H9 (cell line): ENCODE measurements at regions not wholly inside any gene's neighbourhood (a gene's known extent, or its start where the extent isn't known, plus 50 kb on each side); places are given as distances from the start of the nearest gene placed in this dataset.

Source experiments
- DNase-seq: peaks from one replicate; pipeline ENCODE4 v3.0.0-alpha.2; 2017
- H2AFZ ChIP-seq: one replicate; pipeline ENCODE4 v1.6.1; 2013; ENCODE audit warnings: mild to moderate bottlenecking, low read length, control low read depth, moderate library complexity
- H2AK5ac ChIP-seq: 2 replicates; pipeline ENCODE4 v1.6.1; 2013; ENCODE audit warnings: low read length, control low read depth, mixed read lengths; ENCODE audit not compliant: insufficient read length
- H2BK120ac ChIP-seq: one replicate; pipeline ENCODE4 v1.6.1; 2013; ENCODE audit warnings: low read depth, mild to moderate bottlenecking, low read length, control low read depth, inconsistent platforms; ENCODE audit not compliant: poor library complexity, severe bottlenecking
- H2BK12ac ChIP-seq: 2 replicates; pipeline ENCODE4 v1.6.1; 2013; ENCODE audit warnings: low read length, control low read depth, mixed read lengths, low read depth; ENCODE audit not compliant: insufficient read length
- H2BK15ac ChIP-seq: 2 replicates; pipeline ENCODE4 v1.6.1; 2013; ENCODE audit warnings: low read depth, low read length, control low read depth
- H2BK20ac ChIP-seq: one replicate; pipeline ENCODE4 v1.6.1; 2013; ENCODE audit warnings: low read depth, mild to moderate bottlenecking, low read length, control low read depth, inconsistent platforms; ENCODE audit not compliant: poor library complexity, severe bottlenecking
- H2BK5ac ChIP-seq: 2 replicates; pipeline ENCODE4 v1.6.1; 2013; ENCODE audit warnings: low read length, control low read depth, mixed read lengths; ENCODE audit not compliant: insufficient read length
- H3K14ac ChIP-seq: 2 replicates; pipeline ENCODE4 v1.6.1; 2013; ENCODE audit warnings: low read length, control low read depth; ENCODE audit not compliant: insufficient read depth
- H3K18ac ChIP-seq: 2 replicates; pipeline ENCODE4 v1.6.1; 2013; ENCODE audit warnings: low read depth, mild to moderate bottlenecking, mixed read lengths, low read length, control low read depth; ENCODE audit not compliant: insufficient read length
- H3K23ac ChIP-seq: 2 replicates; pipeline ENCODE4 v1.6.1; 2013; ENCODE audit warnings: low read length, control low read depth, mixed read lengths, low read depth; ENCODE audit not compliant: insufficient read length
- H3K23me2 ChIP-seq: 2 replicates; pipeline ENCODE4 v1.6.1; 2013; ENCODE audit warnings: low read depth, mild to moderate bottlenecking, mixed read lengths, low read length, control low read depth; ENCODE audit not compliant: insufficient read length, poor library complexity, severe bottlenecking
- H3K27ac ChIP-seq: 2 replicates; pipeline ENCODE4 v1.5.1; 2013; ENCODE audit warnings: low read length, control low read depth, mixed read lengths, low read depth; ENCODE audit not compliant: insufficient read length
- H3K27me3 ChIP-seq: 2 replicates; pipeline ENCODE4 v1.6.1; 2013; ENCODE audit warnings: low read length, control low read depth, inconsistent platforms; ENCODE audit not compliant: insufficient read depth
- H3K4ac ChIP-seq: 2 replicates; pipeline ENCODE4 v1.6.1; 2013; ENCODE audit warnings: low read depth, mild to moderate bottlenecking, control low read depth, inconsistent platforms, low read length, moderate library complexity
- H3K4me1 ChIP-seq: 2 replicates; pipeline ENCODE4 v1.6.1; 2013; ENCODE audit warnings: low read length, control low read depth, inconsistent platforms; ENCODE audit not compliant: insufficient read depth
- H3K4me2 ChIP-seq: 2 replicates; pipeline ENCODE4 v1.6.1; 2013; ENCODE audit warnings: low read length, control low read depth, mixed read lengths; ENCODE audit not compliant: insufficient read length, insufficient read depth
- H3K56ac ChIP-seq: 2 replicates; pipeline ENCODE4 v1.6.1; 2013; ENCODE audit warnings: low read depth, mild to moderate bottlenecking, mixed read lengths, low read length, control low read depth; ENCODE audit not compliant: insufficient read length
- H3K79me1 ChIP-seq: 2 replicates; pipeline ENCODE4 v1.6.1; 2013; ENCODE audit warnings: low read depth, mild to moderate bottlenecking, moderate library complexity, low read length, control low read depth, inconsistent platforms; ENCODE audit not compliant: insufficient read depth, poor library complexity, severe bottlenecking
- H3K79me2 ChIP-seq: 2 replicates; pipeline ENCODE4 v1.6.1; 2013; ENCODE audit warnings: low read length, control low read depth, inconsistent platforms; ENCODE audit not compliant: insufficient read depth
- H3K9ac ChIP-seq: 2 replicates; pipeline ENCODE4 v1.6.1; 2013; ENCODE audit warnings: low read length, control low read depth, mixed read lengths; ENCODE audit not compliant: insufficient read length; ENCODE audit errors: extremely low read depth
- H3K9me3 ChIP-seq: one replicate; pipeline ENCODE4 v1.6.1; 2013; ENCODE audit warnings: low read depth, low read length, inconsistent platforms; ENCODE audit not compliant: control insufficient read depth
- H3T11ph ChIP-seq: one replicate; pipeline ENCODE4 v1.6.1; 2013; ENCODE audit warnings: mild to moderate bottlenecking, low read length, control low read depth, inconsistent platforms
- H4K20me1 ChIP-seq: one replicate; pipeline ENCODE4 v1.6.1; 2013; ENCODE audit not compliant: control insufficient read depth, insufficient read length, insufficient read depth
- H4K5ac ChIP-seq: 2 replicates; pipeline ENCODE4 v1.6.1; 2013; ENCODE audit warnings: low read depth, mild to moderate bottlenecking, mixed read lengths, low read length, control low read depth; ENCODE audit not compliant: insufficient read length
- H4K8ac ChIP-seq: replicated peaks from 2 replicates; pipeline ENCODE4 v1.6.1; 2013; ENCODE audit warnings: low read length, control low read depth, mixed read lengths, low read depth; ENCODE audit not compliant: insufficient read length
- H4K91ac ChIP-seq: 2 replicates; pipeline ENCODE4 v1.6.1; 2013; ENCODE audit warnings: low read depth, mild to moderate bottlenecking, moderate library complexity, mixed read lengths, low read length, control low read depth; ENCODE audit not compliant: insufficient read length
- H3K27ac Mint-ChIP-seq, 3 experiments: 2 replicates in 2 of 3; 3 replicates in 1 of 3; pipeline ENCODE4 v1.8.0; 2020 to 2021; ENCODE audit warnings: mixed read lengths in 3 of 3, mild to moderate bottlenecking in 1 of 3, moderate library complexity in 1 of 3
- H3K27me3 Mint-ChIP-seq: 2 replicates; pipeline ENCODE4 v1.8.0; 2021; ENCODE audit warnings: low read depth, mild to moderate bottlenecking, moderate library complexity, mixed read lengths
- H3K36me3 Mint-ChIP-seq, 3 experiments: 2 replicates in 2 of 3; 3 replicates in 1 of 3; pipeline ENCODE4 v1.8.0; 2020 to 2021; ENCODE audit warnings: low read depth in 3 of 3, mixed read lengths in 3 of 3; ENCODE audit not compliant: insufficient read depth in 1 of 3
- H3K4me1 Mint-ChIP-seq, 2 experiments: 2 replicates each; pipeline ENCODE4 v1.8.0; 2020; ENCODE audit warnings: mixed read lengths in 2 of 2
- H3K4me3 Mint-ChIP-seq, 2 experiments: 2 replicates in 1 of 2; 3 replicates in 1 of 2; pipeline ENCODE4 v1.8.0; 2020 to 2021; ENCODE audit warnings: mild to moderate bottlenecking in 2 of 2, mixed read lengths in 2 of 2, moderate library complexity in 1 of 2
- H3K9me3 Mint-ChIP-seq, 2 experiments: 2 replicates in 1 of 2; 3 replicates in 1 of 2; pipeline ENCODE4 v1.8.0; 2020; ENCODE audit warnings: mild to moderate bottlenecking in 2 of 2, mixed read lengths in 2 of 2, moderate library complexity in 1 of 2
- TF ChIP-seq, protein P1 (sequence below): fragments of 200-600 bp; sonication (generic); conservative IDR thresholded peaks from 3 replicates; pipeline ENCODE4 v1.8.0; 2021; ENCODE audit warnings: antibody characterized with exemption, mild to moderate bottlenecking

DNA sequence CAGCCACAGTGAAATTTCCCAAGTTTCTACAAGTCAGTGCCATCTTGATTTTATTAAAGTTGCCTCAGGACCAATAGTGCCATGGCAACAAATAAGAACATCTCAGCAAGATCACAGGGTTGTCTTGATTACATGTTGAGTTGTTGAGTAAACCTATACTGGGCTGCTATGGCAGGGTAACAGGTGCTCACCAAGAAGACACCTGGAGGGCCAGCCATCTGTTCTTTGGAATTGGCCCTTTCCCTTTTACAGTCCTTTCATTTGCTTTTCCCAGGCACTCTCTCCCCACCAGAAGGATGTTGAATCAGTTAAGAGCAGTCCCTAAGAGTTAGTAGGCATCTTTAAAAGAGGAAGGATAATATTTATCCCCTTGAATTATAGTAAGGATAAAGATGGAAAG lies 582.0 kb downstream of the TNS3 start:
- Histone ChIP-seq H3K4me2 (no peak overlapping the region), H3K79me2 (no peaks in the 10 kb centered on the region), H2AFZ (no peak overlapping the region), H3K27me3 (no peaks in the 10 kb centered on the region), H2BK20ac (no peak overlapping the region), H3K23ac (no peak overlapping the region), H4K8ac (no peak overlapping the region), H3K79me1 (no peaks in the 10 kb centered on the region), H2AK5ac (no peak overlapping the region), H4K5ac (no peak overlapping the region), H3T11ph (no peak overlapping the region), H3K23me2 (no peaks in the 10 kb centered on the region), H3K9ac (no peak overlapping the region), H3K56ac (no peak overlapping the region), H3K18ac (no peak overlapping the region), H4K20me1 (no peaks in the 10 kb centered on the region), H3K4me1 (no peaks in the 10 kb centered on the region), H2BK5ac (no peak overlapping the region), H3K9me3 (no peaks in the 10 kb centered on the region), H4K91ac (no peak overlapping the region), H3K4ac (no peak overlapping the region), H2BK15ac (no peak overlapping the region), H3K14ac (no peak overlapping the region), H2BK12ac (no peak overlapping the region), H3K27ac (no peak overlapping the region), H2BK120ac (no peak overlapping the region)
- H3K27me3 Mint-ChIP-seq: no peaks in the 10 kb centered on the region
- H3K4me1 Mint-ChIP-seq: peaks cover 4 to 6% of the 10 kb centered on the region in 2 experiments; a peak in 3 of 4 replicates
- H3K27ac Mint-ChIP-seq: no peak overlapping the region
- no peak overlapping the region for H3K4me3 Mint-ChIP-seq
- H3K36me3 Mint-ChIP-seq: no peaks in the 10 kb centered on the region
- TF ChIP-seq, protein P1, sequence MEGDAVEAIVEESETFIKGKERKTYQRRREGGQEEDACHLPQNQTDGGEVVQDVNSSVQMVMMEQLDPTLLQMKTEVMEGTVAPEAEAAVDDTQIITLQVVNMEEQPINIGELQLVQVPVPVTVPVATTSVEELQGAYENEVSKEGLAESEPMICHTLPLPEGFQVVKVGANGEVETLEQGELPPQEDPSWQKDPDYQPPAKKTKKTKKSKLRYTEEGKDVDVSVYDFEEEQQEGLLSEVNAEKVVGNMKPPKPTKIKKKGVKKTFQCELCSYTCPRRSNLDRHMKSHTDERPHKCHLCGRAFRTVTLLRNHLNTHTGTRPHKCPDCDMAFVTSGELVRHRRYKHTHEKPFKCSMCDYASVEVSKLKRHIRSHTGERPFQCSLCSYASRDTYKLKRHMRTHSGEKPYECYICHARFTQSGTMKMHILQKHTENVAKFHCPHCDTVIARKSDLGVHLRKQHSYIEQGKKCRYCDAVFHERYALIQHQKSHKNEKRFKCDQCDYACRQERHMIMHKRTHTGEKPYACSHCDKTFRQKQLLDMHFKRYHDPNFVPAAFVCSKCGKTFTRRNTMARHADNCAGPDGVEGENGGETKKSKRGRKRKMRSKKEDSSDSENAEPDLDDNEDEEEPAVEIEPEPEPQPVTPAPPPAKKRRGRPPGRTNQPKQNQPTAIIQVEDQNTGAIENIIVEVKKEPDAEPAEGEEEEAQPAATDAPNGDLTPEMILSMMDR: no peak
- H3K9me3 Mint-ChIP-seq: no peaks in the 10 kb centered on the region
- no peak for DNase-seq
